ENCODE measurements at regions not wholly inside any gene's neighbourhood (a gene's known extent, or its start where the extent isn't known, plus 50 kb on each side); places are given as distances from the start of the nearest gene placed in this dataset.
A peak's percentile ranks its signal among the peaks of the same experiment; 100 is the strongest.

GRCh38 chr3:194212845-194213331 lies 76.9 kb downstream of the HES1 start:
- TF ChIP-seq CTCF (IDR thresholded peaks at IDR 0.05), result no peak
- TF ChIP-seq POLR2A (IDR thresholded peaks at IDR 0.05), result no peak
- Histone ChIP-seq H3K4me1 (peaks cover 13% of the 10 kb centered on the region), H3K36me3 (replicated peaks in 1 of 2; ENCODE audit: insufficient read depth in 1 of 2, low read depth in 2 of 2) (no peaks in the 10 kb centered on the region), H3K9me3 (no peaks in the 10 kb centered on the region), H3K4me3 (no peak overlapping the region), H3K27ac (peak overlapping the region in 3 of 4 donors; percentile 3 to 32 (median 17)), H3K27me3 (no peaks in the 10 kb centered on the region)
- DNase-seq (peak in 3 of 4 donors; percentile 32 to 41 (median 37)), ATAC-seq (peak; percentile 63)
- intact Hi-C loops (cut with DNase I), result no loop called here
- WGBS, 2 donors, result 28 to 37% methylated on average over 9 to 10 of the region's 10 CpGs

GRCh38 chr3:194215392-194215791 lies 79.4 kb downstream of the HES1 start:
- no peak for DNase-seq
- Histone ChIP-seq H3K36me3 (replicated peaks in 1 of 2; ENCODE audit: insufficient read depth in 1 of 2, low read depth in 2 of 2) (no peaks in the 10 kb centered on the region), H3K4me3 (no peak overlapping the region), H3K9me3 (no peaks in the 10 kb centered on the region), H3K27me3 (no peaks in the 10 kb centered on the region), H3K4me1 (peaks cover 13% of the 10 kb centered on the region), H3K27ac (no peak overlapping the region)
- WGBS, 2 donors, result 41 to 54% methylated on average over 6 of the region's 6 CpGs
- intact Hi-C loops (cut with DNase I), result no loop called here
- TF ChIP-seq POLR2A (IDR thresholded peaks at IDR 0.05) (no peak), CTCF (IDR thresholded peaks at IDR 0.05) (no peak)
- no peak for ATAC-seq

GRCh38 chr3:194218646-194219453 lies 82.9 kb downstream of the HES1 start:
- H3K4me1 ChIP-seq, result no peaks in the 10 kb centered on the region
- no peaks in the 10 kb centered on the region for H3K9me3 ChIP-seq
- 68 to 82% methylated on average over 13 of the region's 13 CpGs for WGBS, 2 donors
- H3K4me3 ChIP-seq, result no peak overlapping the region
- H3K36me3 ChIP-seq (replicated peaks in 1 of 2; ENCODE audit: insufficient read depth in 1 of 2, low read depth in 2 of 2), result no peaks in the 10 kb centered on the region
- intact Hi-C loops (cut with DNase I), result no loop called here
- ATAC-seq (no peak), DNase-seq (no peak)
- TF ChIP-seq POLR2A (IDR thresholded peaks at IDR 0.05) (no peak), CTCF (IDR thresholded peaks at IDR 0.05) (no peak)
- H3K27ac ChIP-seq, result no peak overlapping the region
- H3K27me3 ChIP-seq, result no peaks in the 10 kb centered on the region

- TF ChIP-seq CTCF (IDR thresholded peaks at IDR 0.05), result no peak
- TF ChIP-seq POLR2A (IDR thresholded peaks at IDR 0.05), result no peak
- Histone ChIP-seq H3K27ac (no peak overlapping the region), H3K4me1 (peaks cover 7% of the 10 kb centered on the region), H3K27me3 (no peaks in the 10 kb centered on the region), H3K4me3 (no peak overlapping the region), H3K9me3 (no peaks in the 10 kb centered on the region), H3K36me3 (replicated peaks in 1 of 2; ENCODE audit: insufficient read depth in 1 of 2, low read depth in 2 of 2) (no peaks in the 10 kb centered on the region)
- no peak for ATAC-seq
- no peak for DNase-seq
- WGBS, 2 donors, result 87 to 88% methylated on average over 10 of the region's 10 CpGs
- intact Hi-C loops (cut with DNase I), result no loop called here
Measured at GRCh38 chr3:194219826-194220410, 84.0 kb downstream of the HES1 start.

Measured in body of pancreas (tissue), 4 donors.